IPS DF 6.9 (cell line): ENCODE measurements at regions not wholly inside any gene's neighbourhood (a gene's known extent, or its start where the extent isn't known, plus 50 kb on each side); places are given as distances from the start of the nearest gene placed in this dataset.

Experiments
- DNase-seq: peaks from one replicate; pipeline ENCODE4 v3.0.0-alpha.2; 2013; ENCODE audit warnings: low read depth, low spot score
- H3K27ac ChIP-seq: one replicate; pipeline ENCODE4 v1.5.1; 2013; ENCODE audit warnings: low read length, control low read depth
- H3K27me3 ChIP-seq: 2 replicates; pipeline ENCODE4 v1.6.1; 2013; ENCODE audit warnings: mild to moderate bottlenecking, low read length; ENCODE audit not compliant: control insufficient read depth, insufficient read depth
- H3K36me3 ChIP-seq: 2 replicates; pipeline ENCODE4 v1.6.1; 2013; ENCODE audit warnings: low read length; ENCODE audit not compliant: control insufficient read depth, insufficient read depth
- H3K4me1 ChIP-seq: 2 replicates; pipeline ENCODE4 v1.6.1; 2013; ENCODE audit warnings: low read length; ENCODE audit not compliant: control insufficient read depth, insufficient read depth
- H3K4me3 ChIP-seq: 2 replicates; pipeline ENCODE4 v1.5.1; 2013; ENCODE audit warnings: mild to moderate bottlenecking, low read length
- H3K9me3 ChIP-seq: 2 replicates; pipeline ENCODE4 v1.6.1; 2013; ENCODE audit warnings: low read length, inconsistent platforms; ENCODE audit not compliant: control insufficient read depth, insufficient read depth
- WGBS: extraction: QIAGEN DNeasy Blood & Tissue Kit; methylation state at CpG from one replicate; pipeline ENCODE4 v1.1.7; 2013; ENCODE audit warnings: mixed read lengths, missing lambda C conversion rate; ENCODE audit not compliant: insufficient read length, insufficient coverage; 5-methylcytosine and 5-hydroxymethylcytosine counted together

DNA sequence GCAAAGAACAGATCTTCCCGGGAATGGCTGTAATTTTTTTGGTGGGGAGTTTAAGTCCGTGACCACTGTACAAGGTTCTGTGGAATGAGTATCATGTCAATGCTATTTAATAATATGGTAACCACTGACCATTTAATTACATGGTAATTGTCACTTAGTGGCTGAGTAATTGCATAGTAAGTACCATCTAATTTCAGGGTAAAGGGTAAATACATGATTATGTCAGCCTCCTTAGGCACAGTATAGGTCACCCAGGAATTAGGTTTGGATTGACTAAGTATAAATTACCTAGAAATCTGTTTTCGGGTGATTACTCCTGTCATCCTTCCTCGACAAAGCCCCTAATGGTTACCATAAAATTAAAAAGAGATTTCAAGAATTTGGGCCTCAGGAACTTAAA lies 120.1 kb upstream of the AGBL1 start:
- H3K4me1 ChIP-seq = no peaks in the 10 kb centered on the region
- DNase-seq = no peak
- no peak overlapping the region for H3K27ac ChIP-seq
- no CpG with 5 or more reads among the region's 4 CpGs for WGBS
- H3K36me3 ChIP-seq = no peaks in the 10 kb centered on the region
- no peaks in the 10 kb centered on the region for H3K27me3 ChIP-seq
- no peaks in the 10 kb centered on the region for H3K9me3 ChIP-seq
- H3K4me3 ChIP-seq = no peak overlapping the region

DNA sequence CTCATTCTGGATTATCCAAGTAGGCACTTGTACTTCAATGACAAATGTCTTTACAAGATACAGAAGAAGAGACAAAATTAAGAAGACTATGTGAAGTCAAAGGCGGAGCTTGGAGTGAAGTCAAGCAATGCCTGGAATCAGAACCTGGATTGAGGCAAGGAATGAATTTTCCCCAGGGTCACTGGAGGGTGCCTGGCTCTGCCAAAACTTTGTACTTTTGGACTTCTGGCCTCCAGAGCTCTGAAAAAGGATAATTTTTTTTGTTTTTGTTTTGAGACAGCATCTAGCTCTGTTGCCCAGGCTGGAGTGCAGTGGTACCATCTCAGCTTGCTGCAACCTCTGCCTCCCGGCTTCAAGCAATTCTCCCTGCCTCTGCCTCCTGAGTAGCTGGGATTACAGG lies 119.3 kb upstream of the AGBL1 start:
- H3K27me3 ChIP-seq = no peaks in the 10 kb centered on the region
- DNase-seq = no peak
- H3K27ac ChIP-seq = no peak overlapping the region
- no peak overlapping the region for H3K4me3 ChIP-seq
- no CpG with 5 or more reads among the region's 2 CpGs for WGBS
- H3K4me1 ChIP-seq = no peaks in the 10 kb centered on the region
- H3K36me3 ChIP-seq = no peaks in the 10 kb centered on the region
- no peaks in the 10 kb centered on the region for H3K9me3 ChIP-seq

DNA sequence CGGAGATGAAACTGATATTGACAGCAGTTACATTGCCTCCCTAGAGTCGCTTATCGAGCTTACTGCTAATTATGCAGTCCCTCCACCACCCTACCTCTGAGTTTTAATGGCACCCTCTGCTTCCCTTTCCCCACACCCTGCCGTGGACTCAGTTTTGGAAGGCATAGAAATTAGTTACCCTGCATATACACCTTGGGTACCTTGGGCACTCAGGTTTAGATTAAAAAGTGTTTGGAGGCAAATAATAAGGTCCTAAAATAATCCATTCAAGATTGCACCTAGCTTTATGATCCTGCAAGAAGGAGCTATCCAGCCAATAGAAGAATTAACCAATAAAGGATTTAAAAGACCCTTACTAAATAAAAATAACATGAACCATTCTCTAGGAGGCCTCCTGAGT lies 117.8 kb upstream of the AGBL1 start:
- H3K4me3 ChIP-seq = no peak overlapping the region
- no peak overlapping the region for H3K27ac ChIP-seq
- no peaks in the 10 kb centered on the region for H3K27me3 ChIP-seq
- no CpG with 5 or more reads among the region's 4 CpGs for WGBS
- no peak for DNase-seq
- no peaks in the 10 kb centered on the region for H3K36me3 ChIP-seq
- H3K4me1 ChIP-seq = no peaks in the 10 kb centered on the region
- no peaks in the 10 kb centered on the region for H3K9me3 ChIP-seq

DNA sequence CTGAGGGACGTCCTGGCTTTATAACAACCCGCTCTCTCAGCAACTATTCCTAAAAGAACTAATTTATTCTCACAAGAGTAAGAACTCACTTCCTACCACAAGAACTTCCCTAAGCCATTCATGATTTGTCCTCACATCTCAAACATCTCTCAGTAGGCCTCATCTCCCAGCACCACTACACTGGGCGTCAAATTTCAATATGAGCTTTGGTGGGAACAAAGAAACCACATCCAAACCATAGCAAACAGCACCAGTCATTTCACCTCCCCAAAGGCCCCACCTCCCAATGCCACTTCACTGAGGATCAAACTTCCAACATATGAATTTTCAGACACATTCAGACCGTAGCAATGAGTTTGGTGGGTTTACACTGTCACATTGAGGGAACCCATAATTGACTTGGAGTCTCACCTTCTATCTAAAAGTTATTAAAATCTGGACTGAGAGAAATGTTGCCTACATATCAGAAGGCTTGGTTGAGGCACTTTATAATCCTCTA lies 116.4 kb upstream of the AGBL1 start:
- no peak overlapping the region for H3K4me3 ChIP-seq
- no peak overlapping the region for H3K27ac ChIP-seq
- H3K4me1 ChIP-seq = no peaks in the 10 kb centered on the region
- DNase-seq = no peak
- H3K36me3 ChIP-seq = no peaks in the 10 kb centered on the region
- no peaks in the 10 kb centered on the region for H3K27me3 ChIP-seq
- no peaks in the 10 kb centered on the region for H3K9me3 ChIP-seq
- WGBS = no CpG with 5 or more reads among the region's 4 CpGs

DNA sequence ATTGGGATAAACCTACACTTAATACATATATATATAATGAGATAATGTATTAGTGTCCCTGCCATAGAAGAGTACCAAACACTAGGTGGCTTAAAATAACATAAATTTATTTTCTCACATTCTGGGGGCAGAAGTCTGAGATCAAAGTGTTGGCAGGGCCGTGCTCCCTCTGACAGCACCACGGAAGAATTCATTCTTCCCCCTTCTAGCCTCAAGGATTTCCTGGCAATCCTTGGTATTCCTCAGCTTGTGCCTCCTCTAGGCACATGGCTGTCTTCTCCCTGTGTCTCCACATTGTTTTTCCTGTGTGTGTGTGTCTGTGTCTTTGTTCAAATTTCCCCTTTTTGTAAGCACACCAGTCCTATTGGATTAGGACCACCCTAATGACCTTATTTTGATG lies 115.2 kb upstream of the AGBL1 start:
- Histone ChIP-seq H3K36me3 (no peaks in the 10 kb centered on the region), H3K4me3 (no peak overlapping the region), H3K4me1 (no peaks in the 10 kb centered on the region), H3K9me3 (no peaks in the 10 kb centered on the region), H3K27me3 (no peaks in the 10 kb centered on the region), H3K27ac (no peak overlapping the region)
- no peak for DNase-seq
- WGBS = no CpG with 5 or more reads among the region's 2 CpGs

DNA sequence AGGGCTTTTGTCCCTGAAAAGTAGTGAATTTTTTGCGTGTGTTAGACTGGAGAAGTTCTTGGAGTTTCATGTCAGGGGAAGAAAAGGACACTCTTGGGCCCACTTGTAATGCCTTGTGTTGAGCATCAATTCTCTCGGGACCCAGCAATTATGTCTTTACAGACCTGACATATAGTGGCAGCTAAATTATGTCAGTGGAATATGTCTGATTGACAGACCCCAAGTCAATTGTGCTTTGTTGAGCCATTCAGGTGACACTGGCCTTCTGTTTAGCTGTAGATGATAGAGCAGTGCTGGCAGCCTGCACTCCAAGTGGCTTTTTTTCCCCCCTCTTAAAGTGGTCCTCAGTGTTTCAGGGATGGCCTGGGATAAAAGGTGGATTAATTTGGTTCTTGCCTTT lies 112.1 kb upstream of the AGBL1 start:
- no peaks in the 10 kb centered on the region for H3K4me1 ChIP-seq
- no peaks in the 10 kb centered on the region for H3K36me3 ChIP-seq
- H3K27me3 ChIP-seq = no peaks in the 10 kb centered on the region
- no peak overlapping the region for H3K27ac ChIP-seq
- WGBS = no CpG with 5 or more reads among the region's 2 CpGs
- no peaks in the 10 kb centered on the region for H3K9me3 ChIP-seq
- DNase-seq = no peak
- no peak overlapping the region for H3K4me3 ChIP-seq

DNA sequence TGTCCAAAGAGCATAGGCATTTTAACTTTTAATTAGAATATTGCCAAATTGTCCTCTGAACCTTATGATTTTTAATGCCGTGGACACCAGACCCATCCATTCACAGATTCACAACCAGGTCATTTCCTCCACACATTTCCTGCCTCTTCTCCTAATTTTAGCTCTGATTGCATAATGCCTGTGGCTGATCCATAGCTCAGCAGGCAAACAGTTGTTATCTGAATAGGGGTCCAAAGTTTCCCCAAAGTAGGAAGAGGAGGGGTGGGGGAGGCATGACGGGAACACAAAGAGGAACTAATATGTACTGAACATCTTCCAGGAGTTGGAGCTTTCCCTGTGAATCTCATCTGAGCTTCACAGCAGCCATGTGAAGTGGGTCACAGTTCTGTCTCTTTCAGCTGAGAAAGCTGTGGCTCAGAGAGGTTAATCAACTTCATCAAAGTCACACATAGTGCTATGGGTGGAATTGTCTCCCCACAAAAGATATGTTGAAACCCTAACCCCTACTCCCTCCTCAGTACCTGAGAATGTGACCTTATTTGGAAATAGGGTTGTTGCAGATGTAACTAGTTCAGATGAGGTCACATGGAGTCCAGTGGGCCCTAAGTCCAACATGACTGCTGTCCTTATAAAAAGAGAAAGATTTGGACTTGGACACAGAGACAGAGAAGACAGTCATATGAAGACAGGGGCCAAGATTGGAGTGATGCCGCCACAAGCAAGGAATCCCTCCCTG lies 106.7 kb upstream of the AGBL1 start:
- H3K4me3 ChIP-seq = no peak overlapping the region
- H3K27ac ChIP-seq = no peak overlapping the region
- no peak for DNase-seq
- no peaks in the 10 kb centered on the region for H3K4me1 ChIP-seq
- no peaks in the 10 kb centered on the region for H3K36me3 ChIP-seq
- H3K27me3 ChIP-seq = no peaks in the 10 kb centered on the region
- H3K9me3 ChIP-seq = no peaks in the 10 kb centered on the region
- WGBS = no CpG with 5 or more reads among the region's 3 CpGs

DNA sequence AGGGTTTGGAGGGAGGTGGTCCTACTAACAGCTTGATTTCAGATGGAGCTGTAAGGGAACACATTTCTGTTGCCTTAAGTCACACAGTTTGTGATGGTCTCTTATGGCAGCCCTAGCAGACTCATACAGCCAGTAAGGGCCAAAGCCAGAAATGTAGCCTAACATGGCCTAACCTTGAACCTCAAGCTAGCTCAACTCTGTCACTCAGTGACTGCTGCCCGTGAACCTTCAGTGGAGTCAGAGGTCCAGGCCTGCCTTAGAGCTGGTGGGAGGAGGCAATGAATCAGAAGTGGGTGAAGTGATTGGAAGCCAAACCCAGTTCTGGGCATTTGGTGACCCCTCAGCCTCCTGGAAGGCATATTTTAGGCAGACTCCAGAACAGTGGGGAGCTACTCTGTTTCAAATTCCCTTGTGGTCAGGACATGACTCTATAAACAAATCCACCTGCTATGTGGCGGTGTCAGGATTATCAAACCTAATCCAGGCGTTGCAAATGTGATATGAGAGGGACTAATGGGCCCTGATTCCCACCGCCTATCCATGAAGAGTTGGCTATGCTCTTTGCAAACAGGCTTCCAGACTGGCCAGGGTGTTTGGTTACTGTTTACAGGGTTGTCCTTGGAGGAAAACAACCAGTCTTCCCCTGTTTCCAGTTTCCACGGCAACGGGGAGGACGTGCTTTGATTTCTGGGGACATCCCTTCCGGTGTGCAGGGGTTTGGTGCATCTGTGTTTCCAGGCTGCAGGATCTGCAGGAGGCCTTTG lies 105.9 kb upstream of the AGBL1 start:
- no peaks in the 10 kb centered on the region for H3K36me3 ChIP-seq
- no peaks in the 10 kb centered on the region for H3K4me1 ChIP-seq
- no peaks in the 10 kb centered on the region for H3K27me3 ChIP-seq
- no peaks in the 10 kb centered on the region for H3K9me3 ChIP-seq
- no CpG with 5 or more reads among the region's 8 CpGs for whole genome bisulfite sequencing
- no peak overlapping the region for H3K4me3 ChIP-seq
- peak; percentile 4 for DNase-seq
- H3K27ac ChIP-seq = no peak overlapping the region

DNA sequence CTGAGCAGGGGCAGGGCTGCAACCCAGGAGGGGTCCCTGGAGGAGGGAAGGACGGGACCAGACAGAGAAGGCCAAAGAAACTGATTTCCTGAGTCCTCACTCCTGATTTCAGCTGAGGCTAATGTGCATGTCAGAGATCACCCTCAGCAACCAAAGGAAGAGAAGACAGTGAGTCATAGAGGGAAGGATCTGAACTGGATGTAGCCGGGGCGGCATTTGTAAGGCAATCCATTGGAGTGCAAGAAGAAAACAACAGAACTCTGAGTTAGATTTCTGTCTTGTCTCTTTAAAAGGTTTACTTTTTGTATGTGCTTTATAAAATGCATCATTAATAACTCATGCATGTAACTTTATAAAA lies 105.3 kb upstream of the AGBL1 start:
- no peaks in the 10 kb centered on the region for H3K4me1 ChIP-seq
- H3K36me3 ChIP-seq = no peaks in the 10 kb centered on the region
- no peak for DNase-seq
- WGBS = no CpG with 5 or more reads among the region's 3 CpGs
- H3K27me3 ChIP-seq = no peaks in the 10 kb centered on the region
- H3K4me3 ChIP-seq = no peak overlapping the region
- H3K9me3 ChIP-seq = no peaks in the 10 kb centered on the region
- H3K27ac ChIP-seq = no peak overlapping the region

DNA sequence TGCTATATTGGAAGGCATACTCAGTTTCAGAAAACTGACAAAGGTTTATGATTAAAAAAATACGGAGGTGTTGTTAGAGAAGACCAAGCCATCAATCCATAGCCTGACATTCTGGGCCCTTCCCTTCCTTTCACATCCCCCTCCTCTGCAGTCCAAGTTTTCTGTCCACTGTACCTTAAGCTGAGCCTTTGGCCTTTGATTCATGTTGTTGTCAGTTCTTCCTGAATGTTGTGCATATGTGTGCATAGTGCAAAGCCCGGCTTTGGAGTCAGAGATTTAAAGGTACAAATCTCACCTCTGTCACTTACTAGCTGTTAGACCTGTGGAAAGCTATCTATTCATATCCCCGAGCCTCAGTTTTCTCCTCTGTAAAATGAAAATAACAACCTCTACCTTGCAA lies 104.9 kb upstream of the AGBL1 start:
- Histone ChIP-seq H3K27me3 (no peaks in the 10 kb centered on the region), H3K4me3 (no peak overlapping the region), H3K9me3 (no peaks in the 10 kb centered on the region), H3K27ac (no peak overlapping the region), H3K36me3 (no peaks in the 10 kb centered on the region), H3K4me1 (no peaks in the 10 kb centered on the region)
- no CpG with 5 or more reads among the region's 3 CpGs for WGBS
- DNase-seq = no peak

DNA sequence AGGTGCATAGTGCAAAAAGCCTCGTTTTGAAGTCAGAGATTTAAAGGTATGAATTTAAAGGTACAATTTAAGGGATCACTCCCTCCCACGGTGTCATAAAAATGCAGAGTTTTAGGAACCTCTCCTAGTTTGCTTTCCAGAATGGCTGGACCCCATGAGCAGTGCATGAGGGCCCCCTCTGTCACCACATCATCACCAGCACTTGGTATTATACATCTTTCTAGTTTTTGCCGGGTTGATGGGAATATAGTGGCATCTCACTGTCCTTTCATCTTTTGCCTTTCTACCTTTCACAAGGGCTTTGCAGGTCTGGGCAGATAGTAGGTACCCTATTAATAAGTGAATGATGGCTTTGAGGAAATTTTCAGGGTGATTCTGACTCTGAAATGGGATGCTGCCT lies 103.6 kb upstream of the AGBL1 start:
- no CpG with 5 or more reads among the region's 3 CpGs for WGBS
- Histone ChIP-seq H3K4me1 (no peaks in the 10 kb centered on the region), H3K27ac (no peak overlapping the region), H3K36me3 (no peaks in the 10 kb centered on the region), H3K9me3 (no peaks in the 10 kb centered on the region), H3K27me3 (no peaks in the 10 kb centered on the region), H3K4me3 (no peak overlapping the region)
- no peak for DNase-seq
